Tongue (tissue), 1 donor: ENCODE measurements at regions not wholly inside any gene's neighbourhood (a gene's known extent, or its start where the extent isn't known, plus 50 kb on each side); places are given as distances from the start of the nearest gene placed in this dataset.
"Not testable (repeated sequence)": the region's sequence is repeated elsewhere in the genome, so short reads cannot be mapped to it uniquely, and the experiment has no call there.

Experiments
- DNase-seq: peaks from one replicate; pipeline ENCODE4 v3.0.0-alpha.2; 2015

DNA sequence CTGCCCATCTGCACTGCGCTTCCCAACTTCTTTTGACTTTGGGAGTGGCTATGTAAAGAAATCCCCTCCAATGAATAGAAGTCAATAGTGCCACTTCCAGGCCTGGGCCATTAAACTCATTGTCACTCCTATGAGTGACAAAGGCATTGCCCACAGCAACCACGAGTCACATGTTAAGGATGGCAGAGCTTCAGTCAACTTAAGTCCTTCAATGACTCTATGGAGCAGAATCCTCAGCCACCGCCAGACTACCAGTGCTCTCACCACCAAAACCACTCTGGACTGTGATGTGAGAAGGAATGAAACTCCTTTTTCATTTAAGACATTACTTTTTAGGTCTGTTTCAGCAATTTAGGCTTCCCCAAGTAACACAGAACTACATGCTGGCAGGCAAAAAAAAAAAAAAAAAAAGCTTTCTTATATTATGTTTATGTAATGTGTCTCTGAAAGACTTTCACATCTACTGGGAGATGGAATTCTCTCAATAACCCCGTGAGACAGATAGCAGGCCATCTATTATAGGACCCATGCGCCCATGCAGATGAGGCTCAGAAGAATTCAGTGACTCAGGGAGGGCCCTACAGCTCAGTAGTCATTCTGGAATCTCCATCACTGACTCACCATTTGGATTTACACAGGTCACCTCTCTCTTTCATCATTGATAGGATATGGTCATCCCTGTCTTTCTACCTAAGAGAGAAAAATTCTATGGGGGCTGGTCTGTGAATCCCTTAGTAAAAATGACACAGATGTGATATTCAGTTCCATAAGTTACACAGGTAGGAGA lies 180.5 kb downstream of the CEMIP2 start:
- DNase-seq = no peak

DNA sequence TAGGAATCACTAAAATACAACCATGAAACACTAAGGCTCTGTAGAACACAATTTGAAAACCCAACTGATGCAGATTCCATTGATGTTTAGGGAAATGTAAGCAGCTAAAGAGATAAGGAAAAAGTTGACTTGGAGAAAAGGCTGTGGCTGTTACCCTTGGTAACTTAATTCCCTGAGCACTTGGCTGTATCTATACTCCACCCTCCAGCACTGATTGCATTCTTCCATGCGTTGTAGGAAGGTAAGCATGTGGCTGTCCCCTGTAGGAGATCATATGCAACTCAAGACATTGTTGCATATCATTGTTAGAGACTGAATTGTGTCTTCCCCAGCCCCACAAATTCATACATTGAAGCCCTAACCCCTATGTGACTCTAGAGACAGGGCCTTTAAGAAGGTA lies 184.5 kb downstream of the CEMIP2 start:
- no peak for DNase-seq

DNA sequence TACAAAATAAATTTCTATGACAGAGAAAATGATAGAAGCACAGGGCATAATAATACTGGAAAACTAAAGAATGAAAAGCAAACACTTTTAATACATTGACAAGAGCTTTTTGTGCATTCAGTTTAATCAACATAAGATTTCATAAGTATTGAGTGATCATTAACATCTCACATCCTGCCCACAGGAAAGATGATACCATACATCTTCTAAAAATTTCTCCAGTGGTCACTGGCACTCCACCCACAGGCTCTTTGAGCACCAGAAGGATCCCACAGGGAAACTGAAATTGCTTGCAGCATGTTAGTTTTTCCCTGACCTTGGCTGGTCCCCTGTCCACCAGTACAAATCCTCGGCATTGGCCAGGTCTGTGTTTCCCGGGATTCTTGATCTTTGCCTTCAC lies 186.0 kb downstream of the CEMIP2 start:
- no peak for DNase-seq

DNA sequence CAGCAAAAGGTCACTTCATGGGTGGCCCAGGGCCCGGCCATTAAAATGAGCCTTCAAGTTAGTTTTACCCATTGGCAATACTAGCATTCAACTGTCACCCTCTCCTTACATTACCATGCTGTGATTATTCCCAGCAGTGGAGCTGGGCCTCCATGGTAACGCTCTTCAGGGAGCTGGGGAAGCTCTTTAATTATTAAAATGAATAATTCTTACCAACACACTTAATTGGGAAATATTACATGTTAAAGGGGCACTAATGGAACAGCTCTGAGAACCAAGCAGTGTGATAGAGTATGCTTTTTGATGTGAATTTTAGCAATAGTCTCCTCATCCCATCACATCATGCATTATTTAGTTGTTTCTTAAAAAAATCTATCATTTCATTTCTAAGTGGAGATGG lies 187.2 kb downstream of the CEMIP2 start:
- DNase-seq = no peak

DNA sequence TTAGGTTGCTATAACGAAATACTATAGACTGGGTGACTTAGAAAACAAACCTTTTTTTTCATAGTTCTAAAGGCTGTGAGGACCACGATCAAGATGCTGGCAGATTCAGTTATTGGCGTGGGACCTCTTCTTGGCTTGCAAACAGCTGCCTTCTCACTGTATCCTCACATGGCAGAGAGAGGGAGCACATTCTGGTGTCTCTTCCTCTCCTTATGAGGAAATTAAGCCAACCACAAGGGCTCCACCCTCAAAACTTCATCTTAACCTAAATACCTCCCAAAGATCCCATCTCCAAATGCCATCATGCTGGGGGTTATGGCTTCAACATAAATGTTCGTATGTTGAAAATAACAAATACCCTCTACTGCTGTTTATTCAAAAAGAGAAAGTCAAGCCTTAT lies 197.1 kb downstream of the CEMIP2 start:
- DNase-seq = no peak

DNA sequence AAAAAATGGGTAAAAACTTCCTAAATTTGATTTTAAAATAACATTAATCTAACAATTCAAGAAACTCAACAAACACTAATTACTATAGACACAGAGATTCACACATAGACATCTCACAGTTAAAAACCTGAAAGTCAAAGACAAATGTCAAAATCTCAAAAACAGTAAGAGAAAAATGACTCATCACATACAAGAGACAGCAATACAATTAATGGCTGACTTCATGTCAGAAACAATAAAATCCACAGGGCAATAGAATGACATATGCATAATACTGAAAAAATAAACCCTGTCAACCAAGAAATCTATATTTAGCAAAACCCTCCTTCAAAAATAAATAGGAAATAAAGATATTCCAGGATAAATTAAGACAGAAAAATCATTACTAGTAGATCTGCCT lies 200.4 kb downstream of the CEMIP2 start:
- DNase-seq = no peak

DNA sequence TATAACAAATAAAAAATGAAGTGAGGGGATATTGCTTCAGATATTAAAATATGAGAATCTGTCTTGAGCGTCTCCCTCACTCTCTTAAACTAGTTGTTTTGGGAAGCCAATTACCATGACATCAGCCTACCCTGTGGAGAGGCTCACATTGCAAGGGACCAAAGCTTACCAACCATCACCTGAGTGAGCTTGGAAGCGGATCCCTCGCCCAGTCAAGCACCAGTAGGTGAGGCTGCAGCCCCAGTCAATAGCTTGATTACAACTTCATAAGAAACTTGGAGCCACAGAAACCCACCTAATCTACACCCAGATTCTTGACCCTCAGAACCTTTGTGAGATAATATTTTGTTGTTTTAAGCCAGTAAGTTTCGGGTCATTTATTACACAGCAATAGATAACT lies 206.2 kb downstream of the CEMIP2 start:
- DNase-seq = no peak

DNA sequence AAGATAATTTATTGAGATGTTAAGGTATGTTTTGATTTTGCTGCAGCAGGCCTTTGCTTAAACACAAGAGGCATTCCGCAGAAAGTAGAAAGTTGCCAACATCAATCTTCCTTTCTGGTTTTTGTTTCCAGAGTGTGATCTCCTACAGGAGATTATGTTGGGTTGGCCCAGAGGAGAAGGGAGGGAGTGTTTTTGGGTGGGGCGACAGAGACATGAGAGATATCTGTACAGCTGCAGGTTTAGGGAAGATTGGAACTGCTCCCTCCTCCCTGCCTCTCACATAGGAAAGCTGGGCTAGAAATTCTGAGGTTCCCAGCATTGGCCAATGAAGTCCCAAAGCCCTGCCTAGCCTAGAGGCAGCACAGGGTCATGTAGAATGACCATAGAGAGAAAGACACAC lies 211.0 kb downstream of the CEMIP2 start:
- DNase-seq = no peak

DNA sequence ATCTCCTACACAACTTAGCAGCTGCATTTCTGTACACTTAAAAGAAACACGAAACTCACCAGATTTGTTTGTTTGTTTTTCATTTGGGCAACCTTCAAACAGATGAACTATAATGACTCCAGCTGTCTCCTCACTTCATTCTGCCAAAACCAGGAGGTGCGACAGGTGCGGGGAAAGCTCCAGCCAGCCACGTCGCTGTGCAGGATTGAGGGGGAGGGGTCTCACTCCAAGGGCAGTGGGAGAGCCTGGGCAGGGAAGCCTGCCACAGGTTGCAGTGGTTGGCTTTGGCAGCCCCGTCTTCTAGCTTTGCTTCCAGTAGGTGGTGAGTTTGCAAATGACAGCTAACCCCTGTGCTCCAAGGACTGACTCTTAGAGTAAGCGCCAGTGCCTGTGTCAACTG lies 215.8 kb downstream of the CEMIP2 start:
- DNase-seq = peak; percentile 65

DNA sequence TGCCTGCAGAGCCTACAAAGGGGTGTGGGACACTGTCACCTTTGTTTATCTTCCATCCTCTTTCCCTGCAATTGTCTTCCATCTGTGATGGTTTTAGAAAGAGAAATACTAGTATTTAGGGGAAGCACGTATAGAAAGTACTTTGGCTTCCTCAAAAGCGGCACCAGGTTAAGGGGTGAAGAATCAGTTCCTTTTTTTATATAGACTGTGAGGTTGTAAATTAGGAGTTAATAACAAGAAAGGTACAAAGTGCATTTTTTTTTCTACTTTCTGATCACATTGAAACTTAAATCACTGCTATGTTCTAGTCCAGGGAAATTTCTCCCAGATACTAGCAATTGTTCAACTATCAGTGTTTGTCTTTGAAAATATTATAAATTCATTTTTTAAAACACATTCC lies 219.3 kb downstream of the CEMIP2 start:
- DNase-seq = no peak

DNA sequence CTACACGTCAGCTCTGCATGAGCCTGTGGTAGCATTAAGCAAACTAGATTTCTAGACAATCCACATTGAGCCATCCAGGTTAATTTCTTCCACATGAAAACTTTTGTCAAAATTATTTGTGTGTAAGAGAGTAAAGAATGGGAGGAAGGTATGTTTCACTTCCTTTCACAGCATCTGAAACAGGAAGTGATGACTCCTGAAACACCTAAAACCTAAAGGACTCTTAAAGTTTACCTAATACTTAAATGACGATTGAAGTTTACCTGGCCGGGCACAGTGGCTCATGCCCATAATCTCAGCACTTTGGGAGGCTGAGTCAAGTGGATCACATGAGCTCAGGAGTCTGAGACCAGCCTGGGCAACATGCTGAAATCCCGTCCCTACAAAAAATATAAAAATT lies 223.8 kb downstream of the CEMIP2 start:
- no peak for DNase-seq

DNA sequence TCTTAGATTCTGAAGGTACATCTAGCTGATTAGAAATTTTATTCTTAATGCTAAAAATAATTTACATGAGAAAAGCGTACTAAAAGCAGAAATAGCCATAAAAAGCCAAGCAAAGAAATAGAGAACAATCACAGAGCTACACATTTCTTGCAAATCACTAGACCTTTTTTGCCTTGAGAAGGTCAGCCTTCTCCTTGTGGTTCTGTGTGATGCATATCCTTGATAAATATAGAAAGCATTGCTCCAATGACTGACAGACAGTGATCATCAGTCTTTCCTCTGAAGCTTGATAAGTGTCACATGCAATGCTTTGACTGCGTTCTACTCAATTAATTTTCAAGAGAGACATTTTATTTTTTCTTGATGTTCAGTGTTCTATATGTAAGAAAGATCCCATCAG lies 226.9 kb downstream of the CEMIP2 start:
- DNase-seq = no peak

DNA sequence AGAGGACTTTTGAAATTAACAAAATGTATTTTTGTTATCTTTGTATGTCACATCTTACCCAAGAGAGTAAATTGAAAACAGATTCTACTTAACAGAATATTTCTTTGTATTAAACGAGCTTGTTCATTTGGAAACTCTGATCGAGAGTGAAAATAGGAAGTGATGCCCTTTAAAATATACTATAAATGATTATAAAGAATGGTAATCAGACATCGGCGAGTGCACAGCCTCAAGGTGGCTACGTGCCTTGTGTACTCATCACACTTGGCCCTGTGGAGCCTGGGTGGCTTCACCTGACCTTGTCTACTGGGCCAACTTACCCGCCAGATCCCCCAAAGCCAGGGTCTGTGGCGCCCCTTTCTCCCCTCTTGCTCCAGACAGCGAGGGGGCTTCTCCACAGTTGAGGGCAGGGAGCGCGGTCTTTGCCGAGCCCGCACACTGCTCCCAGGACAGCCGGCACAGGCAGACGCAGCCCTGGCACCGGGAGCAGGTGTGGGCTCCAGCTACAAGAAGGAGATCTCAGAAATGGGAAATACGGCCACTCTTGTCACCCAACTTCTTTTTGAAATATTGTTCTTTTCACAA lies 243.2 kb downstream of the CEMIP2 start:
- DNase-seq = no peak

DNA sequence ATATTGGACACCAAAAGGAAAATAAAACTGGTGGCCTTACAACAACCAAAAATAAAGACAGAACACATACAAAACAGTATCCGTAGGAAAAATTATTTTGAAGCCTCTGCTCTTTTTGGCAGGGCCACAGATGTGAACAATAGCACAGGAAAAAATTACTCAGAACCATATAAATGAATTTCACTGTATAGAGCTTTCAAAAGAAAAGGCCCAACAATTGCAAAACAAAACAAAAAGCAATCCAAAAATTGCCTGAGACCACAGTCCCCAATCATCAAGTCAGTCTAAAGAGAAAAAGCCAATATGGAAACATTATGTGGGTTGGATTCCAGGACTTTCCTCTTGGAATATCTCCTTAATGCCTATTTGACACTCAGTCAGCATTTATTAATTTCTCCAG lies 243.8 kb downstream of the CEMIP2 start:
- peak; percentile 64 for DNase-seq

DNA sequence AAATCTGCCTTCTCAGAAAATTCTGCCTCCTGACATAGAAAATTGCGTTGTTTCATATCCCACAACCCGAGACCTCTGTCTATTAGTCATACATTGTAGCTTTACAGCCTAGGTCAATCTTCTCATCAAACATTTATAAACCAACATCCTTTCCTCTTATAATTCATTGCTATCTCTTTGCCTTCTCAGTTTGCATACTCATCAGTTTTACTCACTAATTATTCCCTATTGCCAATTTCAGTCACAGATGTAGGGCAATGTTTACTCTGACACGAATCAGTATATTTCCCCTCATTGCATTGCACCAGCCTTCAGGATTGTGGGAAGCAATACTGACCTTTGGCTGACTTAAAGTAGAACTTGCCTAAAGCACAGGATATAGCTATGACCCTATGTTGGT lies 247.2 kb downstream of the CEMIP2 start:
- no peak for DNase-seq

DNA sequence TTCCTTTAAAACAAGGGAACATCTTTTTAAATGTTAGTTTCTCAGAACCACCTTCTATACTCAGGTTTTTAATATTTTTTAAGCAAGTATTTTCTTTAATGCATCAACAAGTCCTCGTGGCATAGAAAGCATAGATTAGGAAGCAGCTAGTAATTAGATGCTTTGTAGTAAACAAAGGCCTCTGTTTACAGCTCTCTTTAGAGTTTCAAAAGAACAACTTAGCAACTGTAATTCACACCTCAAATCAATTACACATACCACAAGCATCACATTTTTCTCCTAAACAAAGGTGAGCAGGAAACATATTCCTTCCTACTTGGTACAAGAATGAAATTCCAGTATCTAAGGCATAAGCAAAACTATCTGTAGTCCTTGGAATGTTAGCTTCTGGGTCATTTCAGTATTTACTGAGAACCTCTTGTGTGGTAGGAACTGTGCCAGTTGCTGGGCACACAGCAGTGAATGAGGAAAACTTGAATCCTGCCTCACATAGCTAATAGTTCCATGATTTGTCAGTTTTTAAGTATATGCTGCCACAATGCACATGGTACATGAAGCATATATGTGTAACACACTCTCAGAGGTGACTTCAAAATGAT lies 249.1 kb downstream of the CEMIP2 start:
- peak; percentile 22 for DNase-seq

DNA sequence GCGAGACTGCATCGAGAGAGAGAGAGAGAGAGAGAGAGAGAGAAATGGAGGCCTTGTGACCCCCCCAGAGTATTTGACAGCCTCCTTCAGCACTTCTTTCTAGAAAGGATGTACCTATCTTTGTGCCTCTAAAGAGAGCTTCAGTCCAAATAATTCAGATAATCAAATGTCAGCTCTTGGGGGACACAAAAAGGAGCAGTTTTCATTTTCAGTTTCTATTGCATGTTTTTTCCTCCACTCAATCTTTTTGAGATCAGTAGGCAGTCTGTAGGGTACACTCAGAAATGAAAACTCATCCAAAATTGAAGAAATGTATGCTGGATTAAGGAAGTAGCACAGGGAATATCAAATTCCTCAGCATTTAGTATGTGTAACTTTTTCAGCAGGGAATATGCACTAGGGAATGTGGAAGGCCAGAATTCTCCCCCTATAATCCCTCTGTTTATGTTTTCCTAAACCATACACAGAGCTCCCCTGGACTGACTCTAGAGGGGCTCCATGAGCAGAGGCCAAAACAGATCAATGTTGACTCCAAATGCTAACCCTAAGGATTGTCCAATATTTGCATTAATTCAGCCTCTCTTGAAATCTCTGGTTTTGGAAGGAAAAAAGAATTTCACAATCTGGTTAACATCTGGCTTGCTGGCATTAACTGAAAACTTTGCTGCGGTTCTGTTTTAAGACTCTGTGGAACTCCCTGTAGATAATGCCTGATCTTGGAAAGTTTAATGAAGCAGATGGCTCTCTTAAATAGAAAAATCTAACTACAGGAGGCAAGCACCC lies 250.1 kb downstream of the CEMIP2 start:
- DNase-seq = peak; percentile 91

DNA sequence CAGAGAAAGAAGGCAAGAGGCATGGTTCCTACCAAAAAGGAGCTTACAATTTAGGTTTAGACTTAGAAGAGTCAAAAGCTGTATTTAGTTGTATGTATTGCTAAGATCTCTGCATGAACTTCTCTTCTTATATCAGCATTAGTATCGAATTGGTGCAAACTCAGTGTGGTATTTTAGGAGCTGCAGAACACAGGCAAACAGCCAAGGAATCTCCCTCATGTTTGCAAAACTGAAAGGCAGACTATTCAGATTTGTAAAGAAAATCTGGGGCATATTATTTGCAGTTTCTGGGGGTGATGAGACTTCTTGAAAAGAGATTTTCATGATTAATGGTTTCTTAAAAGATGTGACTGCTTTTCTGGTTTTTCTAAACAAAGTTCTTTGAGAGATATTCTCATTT lies 252.7 kb downstream of the CEMIP2 start:
- peak; percentile 16 for DNase-seq

DNA sequence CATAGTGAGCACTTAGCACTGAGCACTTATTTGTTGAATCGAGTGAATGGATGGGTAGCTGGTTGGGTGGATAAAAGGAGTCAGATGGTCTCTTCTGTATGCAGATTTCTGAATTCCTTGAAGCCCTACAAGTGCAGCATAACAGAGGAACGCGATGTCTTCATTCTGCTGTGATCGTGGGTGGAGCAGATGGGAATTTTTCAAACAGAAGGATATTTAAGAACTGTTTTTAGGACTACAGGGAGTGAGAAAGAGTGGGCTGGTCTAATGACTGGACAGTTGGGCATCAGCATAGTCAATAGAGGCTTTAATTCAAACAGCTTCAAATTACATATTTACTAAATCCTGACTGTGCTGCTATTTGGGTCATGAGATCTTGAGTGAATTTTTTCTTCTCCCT lies 253.2 kb downstream of the CEMIP2 start:
- peak; percentile 9 for DNase-seq

DNA sequence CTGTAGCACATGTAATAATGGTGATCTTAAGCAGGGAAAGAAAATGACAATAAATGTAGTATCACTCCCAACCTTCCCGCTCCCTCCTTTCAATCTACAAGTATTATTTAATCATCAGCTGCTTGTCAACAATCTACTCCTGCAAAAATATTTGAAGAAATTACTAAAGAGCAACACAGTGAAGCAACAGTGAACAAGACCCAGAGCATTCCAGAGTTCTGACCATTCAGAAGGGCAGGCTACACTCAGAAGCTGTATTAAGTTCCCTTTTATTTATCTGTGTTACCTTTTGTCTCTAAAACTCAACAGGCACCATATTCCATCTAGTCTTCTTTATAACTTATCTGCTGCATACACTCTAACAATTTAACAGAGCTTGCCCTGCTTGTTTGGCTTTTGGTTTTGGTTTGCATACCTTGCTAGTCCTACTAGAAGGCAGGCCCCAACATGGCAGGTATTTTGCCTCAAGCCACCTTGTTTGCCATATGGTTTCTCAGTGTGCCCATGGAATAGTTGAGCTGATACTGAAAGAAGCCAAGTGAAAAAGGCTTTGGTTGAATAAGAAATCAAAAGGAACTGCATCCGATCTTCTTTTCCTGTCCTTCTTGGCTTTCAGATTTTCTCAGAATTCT lies 253.9 kb downstream of the CEMIP2 start:
- no peak for DNase-seq

DNA sequence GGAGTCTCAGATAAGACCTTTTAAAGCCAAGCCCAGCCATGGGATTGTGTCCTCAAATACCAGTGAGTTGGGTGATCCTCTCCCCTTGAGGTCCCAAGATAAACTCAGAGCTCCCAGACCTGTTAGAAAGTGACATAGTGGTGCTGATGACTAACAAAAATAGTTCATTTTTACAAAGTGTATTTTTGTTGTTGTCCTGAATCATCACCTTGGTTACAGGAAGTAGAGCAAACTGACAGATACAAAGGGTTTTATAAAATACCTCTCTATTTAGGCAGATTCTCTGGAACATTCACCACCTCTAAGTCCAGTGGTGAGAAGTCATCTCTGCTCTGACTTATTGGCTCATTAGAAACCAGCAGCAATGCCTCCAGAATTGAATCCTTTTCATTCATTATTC lies 259.3 kb downstream of the CEMIP2 start:
- DNase-seq = no peak

DNA sequence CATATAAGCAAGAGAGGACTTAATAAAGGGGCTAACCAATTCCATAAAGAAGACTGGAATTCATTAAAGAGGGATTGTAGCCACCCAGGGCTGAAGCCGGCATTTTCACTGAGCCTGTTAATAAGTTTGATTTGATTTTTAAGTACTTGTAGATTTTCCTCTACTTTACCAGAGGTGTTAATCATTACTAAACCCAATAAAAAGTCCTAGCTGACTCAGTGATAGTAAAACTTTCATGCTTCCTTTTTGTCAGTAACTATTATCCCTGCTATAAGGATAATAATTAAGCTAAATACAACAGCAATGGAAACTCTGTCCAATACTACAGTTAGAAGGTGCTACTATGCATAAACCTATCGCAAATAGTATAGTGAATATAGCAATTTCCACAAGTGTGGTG lies 260.2 kb downstream of the CEMIP2 start:
- not testable (repeated sequence) for DNase-seq

DNA sequence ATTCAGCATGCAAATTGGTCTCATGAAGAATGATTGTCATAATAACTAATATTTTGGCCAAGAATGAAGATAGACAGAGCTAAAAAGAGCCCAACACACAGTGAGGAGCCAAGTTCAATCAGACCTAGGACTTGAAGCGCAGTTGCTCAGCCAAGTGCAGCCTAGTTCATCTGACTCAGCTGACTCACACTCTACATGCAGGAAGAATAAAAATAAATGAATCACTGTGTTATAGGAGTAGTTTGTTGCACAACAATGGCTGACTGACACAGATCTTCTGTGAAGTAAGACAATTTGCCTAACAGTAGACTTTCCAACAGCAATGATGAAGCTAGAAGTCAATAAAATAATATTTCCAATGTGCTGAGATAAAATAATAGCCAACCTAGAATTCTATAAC lies 261.5 kb downstream of the CEMIP2 start:
- DNase-seq = no peak
